A673 (cell line): ENCODE measurements at regions not wholly inside any gene's neighbourhood (a gene's known extent, or its start where the extent isn't known, plus 50 kb on each side); places are given as distances from the start of the nearest gene placed in this dataset.

Experiments used
- CTCF ChIP-seq: fragments of 300-800, 200-600 bp; sonication (generic); conservative IDR thresholded peaks from 2 replicates; pipeline ENCODE4 v1.5.1; 2017; ENCODE audit warnings: low read depth, mild to moderate bottlenecking, antibody characterized with exemption, low read length, moderate library complexity, mixed read lengths
- EZH2 ChIP-seq: fragments of 200-600 bp; sonication (generic); IDR thresholded peaks from 2 replicates; pipeline ENCODE4 v1.6.1; 2017; ENCODE audit warnings: borderline replicate concordance, low read depth, mild to moderate bottlenecking, mixed read lengths, antibody characterized with exemption, low read length; ENCODE audit not compliant: poor library complexity, severe bottlenecking

GRCh38 chr5:88657136-88657535 is 225.8 kb downstream of the MEF2C start:
- TF ChIP-seq CTCF (no peak), EZH2 (no peak)
